22Rv1 (cell line): ENCODE measurements at regions not wholly inside any gene's neighbourhood (a gene's known extent, or its start where the extent isn't known, plus 50 kb on each side); places are given as distances from the start of the nearest gene placed in this dataset.

Source experiments
- ZFX ChIP-seq: fragments of 450-650 bp; IDR thresholded peaks from 2 replicates; pipeline ENCODE4 v1.6.1; 2017; ENCODE audit warnings: antibody characterized with exemption, borderline replicate concordance
- TF ChIP-seq, protein P1 (sequence below): fragments of 450-650 bp; IDR thresholded peaks from 2 replicates; pipeline ENCODE4 v1.5.1; 2017; ENCODE audit warnings: mild to moderate bottlenecking

DNA sequence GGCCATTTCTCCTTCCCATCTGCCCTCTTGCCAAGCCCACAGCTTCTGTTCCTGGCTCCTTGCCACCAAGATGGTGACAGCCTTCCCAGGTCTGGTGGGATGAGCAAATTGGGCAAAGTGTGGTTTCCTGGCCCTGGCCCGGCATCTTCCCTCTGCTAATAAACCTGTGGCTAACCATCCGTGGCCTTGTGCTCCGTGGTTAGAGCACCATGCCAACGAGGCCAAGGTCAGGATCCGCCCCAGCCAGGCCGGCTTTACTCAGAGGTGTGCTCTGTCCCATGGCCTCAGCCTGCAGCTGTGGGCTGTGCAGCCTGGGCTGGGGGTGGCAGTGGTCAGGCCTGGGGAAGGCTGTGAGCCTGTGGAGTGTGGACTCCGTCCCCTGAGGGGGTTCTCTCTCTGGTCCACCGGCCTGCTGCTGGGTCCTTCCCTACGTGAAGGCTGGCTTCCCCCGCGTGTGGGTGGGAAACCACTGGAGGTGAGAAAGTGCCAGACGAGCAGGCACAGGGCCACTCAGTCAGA, 117.4 kb downstream of the VEGFA start:
- TF ChIP-seq, protein P1, sequence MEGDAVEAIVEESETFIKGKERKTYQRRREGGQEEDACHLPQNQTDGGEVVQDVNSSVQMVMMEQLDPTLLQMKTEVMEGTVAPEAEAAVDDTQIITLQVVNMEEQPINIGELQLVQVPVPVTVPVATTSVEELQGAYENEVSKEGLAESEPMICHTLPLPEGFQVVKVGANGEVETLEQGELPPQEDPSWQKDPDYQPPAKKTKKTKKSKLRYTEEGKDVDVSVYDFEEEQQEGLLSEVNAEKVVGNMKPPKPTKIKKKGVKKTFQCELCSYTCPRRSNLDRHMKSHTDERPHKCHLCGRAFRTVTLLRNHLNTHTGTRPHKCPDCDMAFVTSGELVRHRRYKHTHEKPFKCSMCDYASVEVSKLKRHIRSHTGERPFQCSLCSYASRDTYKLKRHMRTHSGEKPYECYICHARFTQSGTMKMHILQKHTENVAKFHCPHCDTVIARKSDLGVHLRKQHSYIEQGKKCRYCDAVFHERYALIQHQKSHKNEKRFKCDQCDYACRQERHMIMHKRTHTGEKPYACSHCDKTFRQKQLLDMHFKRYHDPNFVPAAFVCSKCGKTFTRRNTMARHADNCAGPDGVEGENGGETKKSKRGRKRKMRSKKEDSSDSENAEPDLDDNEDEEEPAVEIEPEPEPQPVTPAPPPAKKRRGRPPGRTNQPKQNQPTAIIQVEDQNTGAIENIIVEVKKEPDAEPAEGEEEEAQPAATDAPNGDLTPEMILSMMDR, result no peak
- no peak for TF ChIP-seq ZFX
